HG03575 (cell line): ENCODE measurements at regions not wholly inside any gene's neighbourhood (a gene's known extent, or its start where the extent isn't known, plus 50 kb on each side); places are given as distances from the start of the nearest gene placed in this dataset.

Experiments used
- ATAC-seq: cut with Tn5 transposase; IDR thresholded peaks from one replicate; pipeline ENCODE4 v1.9.1; 2021; ENCODE audit not compliant: unreplicated experiment, insufficient number of reproducible peaks, low FRiP score; ENCODE audit errors: extremely low read depth

- no peak for ATAC-seq
Measured at GRCh38 chr15:97645758-97646157, 314.7 kb upstream of the ARRDC4 start.

GRCh38 chr15:97648728-97649127, 311.8 kb upstream of the ARRDC4 start:
- no peak for ATAC-seq

GRCh38 chr15:97652041-97652440, 308.5 kb upstream of the ARRDC4 start:
- no peak for ATAC-seq

GRCh38 chr15:97652700-97653167, 307.8 kb upstream of the ARRDC4 start:
- no peak for ATAC-seq

GRCh38 chr15:97653896-97654295, 306.6 kb upstream of the ARRDC4 start:
- no peak for ATAC-seq

GRCh38 chr15:97654481-97655076, 305.9 kb upstream of the ARRDC4 start:
- ATAC-seq: no peak

- ATAC-seq: no peak
Measured at GRCh38 chr15:97661796-97662195, 298.7 kb upstream of the ARRDC4 start.

GRCh38 chr15:97672586-97672985, 287.9 kb upstream of the ARRDC4 start:
- ATAC-seq: no peak

GRCh38 chr15:97678656-97679055, 281.8 kb upstream of the ARRDC4 start:
- no peak for ATAC-seq

- ATAC-seq: no peak
Measured at GRCh38 chr15:97679106-97679688, 281.3 kb upstream of the ARRDC4 start.

GRCh38 chr15:97680606-97681220, 279.8 kb upstream of the ARRDC4 start:
- no peak for ATAC-seq

- ATAC-seq: no peak
Measured at GRCh38 chr15:97683831-97684230, 276.7 kb upstream of the ARRDC4 start.

- ATAC-seq: no peak
Measured at GRCh38 chr15:97684249-97684648, 276.3 kb upstream of the ARRDC4 start.

- ATAC-seq: no peak
Measured at GRCh38 chr15:97686324-97686723, 274.2 kb upstream of the ARRDC4 start.

- no peak for ATAC-seq
Measured at GRCh38 chr15:97687654-97688053, 272.8 kb upstream of the ARRDC4 start.

- ATAC-seq: no peak
Measured at GRCh38 chr15:97688177-97688576, 272.3 kb upstream of the ARRDC4 start.

- ATAC-seq: no peak
Measured at GRCh38 chr15:97688886-97689285, 271.6 kb upstream of the ARRDC4 start.

GRCh38 chr15:97691078-97691477, 269.4 kb upstream of the ARRDC4 start:
- ATAC-seq: no peak

GRCh38 chr15:97691799-97692198, 268.7 kb upstream of the ARRDC4 start:
- no peak for ATAC-seq

GRCh38 chr15:97692301-97693015, 268.0 kb upstream of the ARRDC4 start:
- ATAC-seq: no peak
